B cell (primary cell): ENCODE measurements at regions not wholly inside any gene's neighbourhood (a gene's known extent, or its start where the extent isn't known, plus 50 kb on each side); places are given as distances from the start of the nearest gene placed in this dataset.

Source experiments
- ATAC-seq: fragments of 200-7000 bp; cut with Tn5 transposase; one replicate; pipeline ENCODE4 v1.10.0; 2021; ENCODE audit warnings: low read depth, mild to moderate bottlenecking, moderate number of reproducible peaks, moderate library complexity
- CTCF ChIA-PET: fragments of 350-600 bp; sonication (Branson Sonifier 250); formaldehyde crosslinking; loops from one replicate; lab custom pipeline; 2021; ENCODE audit warnings: antibody characterized with exemption, inconsistent platforms; lab: Charles Lee
- POLR2A ChIA-PET: fragments of 350-600 bp; sonication (Branson Sonifier 250); formaldehyde crosslinking; loops from one replicate; lab custom pipeline; 2021; ENCODE audit warnings: antibody characterized with exemption; lab: Charles Lee
- DNase-seq: peaks from one replicate; pipeline ENCODE4 v3.0.0; 2013
- H2AFZ ChIP-seq: 2 replicates; pipeline ENCODE4 v1.6.1; 2012; ENCODE audit warnings: mild to moderate bottlenecking, low read depth, low read length; ENCODE audit not compliant: insufficient read depth, poor library complexity, severe bottlenecking
- H3K27ac ChIP-seq, 2 donors: 1 replicate in 1 of 2; 2 replicates in 1 of 2; pipeline ENCODE4 v1.5.1; 2012 to 2013; ENCODE audit warnings: low read length in 2 of 2, mild to moderate bottlenecking in 2 of 2, moderate library complexity in 1 of 2
- H3K27me3 ChIP-seq, 4 experiments: fragments of 200-600 bp in 1 of 4; sonication (generic) in 1 of 4; replicated peaks in 1 of 4; 1 replicate in 2 of 4; 2 replicates in 2 of 4; pipeline versions ENCODE4 v1.6.1 to v1.7.0; 2013 to 2016; ENCODE audit warnings: low read length in 3 of 4, mild to moderate bottlenecking in 2 of 4, mixed read lengths in 1 of 4, moderate library complexity in 1 of 4; ENCODE audit not compliant: insufficient read depth in 4 of 4, control insufficient read depth in 3 of 4; ENCODE audit errors: control extremely low read depth in 1 of 4
- H3K36me3 ChIP-seq, 2 experiments: replicated peaks in 1 of 2; 1 replicate in 1 of 2; 2 replicates in 1 of 2; pipeline versions ENCODE4 v1.6.1 to v1.7.1; 2013; ENCODE audit warnings: low read length in 1 of 2; ENCODE audit not compliant: insufficient read depth in 2 of 2, control insufficient read depth in 1 of 2; ENCODE audit errors: control extremely low read depth in 1 of 2, extremely low read depth in 1 of 2
- H3K4me1 ChIP-seq, 2 donors: fragments of 200-600 bp in 1 of 2; sonication (generic) in 1 of 2; 1 replicate in 1 of 2; 2 replicates in 1 of 2; pipeline versions ENCODE4 v1.5.1 to v1.6.1; 2013 to 2017; ENCODE audit warnings: low read length in 2 of 2; ENCODE audit not compliant: control insufficient read depth in 2 of 2, insufficient read depth in 2 of 2
- H3K4me2 ChIP-seq: replicated peaks from 2 replicates; pipeline ENCODE3; 2012; ENCODE audit warnings: mild to moderate bottlenecking, low read depth, low read length; ENCODE audit not compliant: poor library complexity, severe bottlenecking
- H3K4me3 ChIP-seq, 5 experiments: fragments of 200-600 bp in 1 of 5; sonication (generic) in 1 of 5; 1 replicate in 3 of 5; 2 replicates in 2 of 5; pipeline versions ENCODE4 v1.5.1 to v1.7.0; 2011 to 2016; ENCODE audit warnings: low read length in 4 of 5, mild to moderate bottlenecking in 4 of 5, low read depth in 2 of 5, control low read depth in 1 of 5, moderate library complexity in 1 of 5; ENCODE audit not compliant: insufficient read depth in 1 of 5; ENCODE audit errors: control extremely low read depth in 1 of 5, extremely low read depth in 1 of 5
- H3K79me2 ChIP-seq: fragments of 200-600 bp; sonication (generic); one replicate; pipeline ENCODE4 v1.6.0; 2016; ENCODE audit warnings: low read length; ENCODE audit not compliant: control insufficient read depth, insufficient read depth
- H3K9ac ChIP-seq: fragments of 200-600 bp; sonication (generic); 2 replicates; pipeline ENCODE4 v1.6.1; 2017; ENCODE audit warnings: mild to moderate bottlenecking, low read length, moderate library complexity
- H3K9me3 ChIP-seq, 3 donors: one replicate each; pipeline versions ENCODE4 v1.6.1 to v1.7.1; 2013; ENCODE audit warnings: low read length in 2 of 3; ENCODE audit not compliant: control insufficient read depth in 2 of 3, insufficient read depth in 1 of 3; ENCODE audit errors: control extremely low read depth in 1 of 3
- H4K20me1 ChIP-seq: 2 replicates; pipeline ENCODE4 v1.6.0; 2012; ENCODE audit warnings: mild to moderate bottlenecking, low read length; ENCODE audit not compliant: insufficient read depth, control insufficient read depth, poor library complexity, severe bottlenecking
- H3K27ac Mint-ChIP-seq: one replicate; pipeline ENCODE4 v1.8.0; 2021; ENCODE audit warnings: mixed read lengths
- H3K27me3 Mint-ChIP-seq: one replicate; pipeline ENCODE4 v1.8.0; 2021; ENCODE audit warnings: mixed read lengths
- H3K4me1 Mint-ChIP-seq: one replicate; pipeline ENCODE4 v1.8.0; 2021; ENCODE audit warnings: mixed read lengths
- H3K4me3 Mint-ChIP-seq: one replicate; pipeline ENCODE4 v1.8.0; 2021; ENCODE audit warnings: mixed read lengths
- H3K9me3 Mint-ChIP-seq: one replicate; pipeline ENCODE4 v1.8.0; 2022; ENCODE audit warnings: mixed read lengths; ENCODE audit not compliant: insufficient read depth
- CTCF ChIP-seq: fragments of 200-600 bp; IDR thresholded peaks from one replicate; pipeline ENCODE4 v1.8.0; 2022; ENCODE audit warnings: antibody characterized with exemption, mild to moderate bottlenecking
- EZH2 ChIP-seq: IDR thresholded peaks from 2 replicates; pipeline ENCODE4 v1.6.1; 2012; ENCODE audit warnings: borderline replicate concordance, low read depth, mild to moderate bottlenecking, moderate library complexity, low read length; ENCODE audit not compliant: insufficient read depth, poor library complexity, severe bottlenecking
- WGBS: methylation state at CpG from one replicate; pipeline ENCODE4 v1.1.5; 2013; ENCODE audit warnings: missing lambda C conversion rate; ENCODE audit not compliant: insufficient coverage; 5-methylcytosine and 5-hydroxymethylcytosine counted together
- intact Hi-C: fragments of 100-400 bp; cut with micrococcal nuclease; formaldehyde crosslinking; loops from one replicate; pipeline ENCODE4 v1.10.0; 2022

- Histone ChIP-seq H3K27me3 (no peaks in the 10 kb centered on the region), H3K4me3 (no peak overlapping the region), H3K79me2 (no peaks in the 10 kb centered on the region), H3K27ac (no peak overlapping the region), H3K9ac (no peak overlapping the region), H2AFZ (no peak overlapping the region), H3K4me2 (no peak overlapping the region), H4K20me1 (no peaks in the 10 kb centered on the region), H3K9me3 (peaks cover 0 to 10% (median 2%) of the 10 kb centered on the region in 3 donors), H3K36me3 (no peaks in the 10 kb centered on the region), H3K4me1 (no peaks in the 10 kb centered on the region)
- intact Hi-C loops: no loop called here
- Mint-ChIP-seq H3K4me1 (no peaks in the 10 kb centered on the region), H3K9me3 (no peaks in the 10 kb centered on the region), H3K4me3 (no peak overlapping the region), H3K27ac (no peak overlapping the region), H3K27me3 (no peaks in the 10 kb centered on the region)
- no peak for ATAC-seq
- no peak for DNase-seq
- ChIA-PET POLR2A (no interaction called here), CTCF (no interaction called here)
- TF ChIP-seq CTCF: no peak
- TF ChIP-seq EZH2: no peak
- 96% methylated on average over 7 of the region's 10 CpGs for WGBS
Measured at GRCh38 chr17:27157898-27158297, 136.0 kb upstream of the WSB1 start.

GRCh38 chr17:27158382-27158781 lies 135.5 kb upstream of the WSB1 start:
- Histone ChIP-seq H3K4me3 (no peak overlapping the region), H3K4me1 (no peaks in the 10 kb centered on the region), H3K9me3 (peaks cover 0 to 5% (median 0%) of the 10 kb centered on the region in 3 donors), H2AFZ (no peak overlapping the region), H4K20me1 (no peaks in the 10 kb centered on the region), H3K27me3 (no peaks in the 10 kb centered on the region), H3K9ac (no peak overlapping the region), H3K79me2 (no peaks in the 10 kb centered on the region), H3K4me2 (no peak overlapping the region), H3K27ac (no peak overlapping the region), H3K36me3 (no peaks in the 10 kb centered on the region)
- H3K9me3 Mint-ChIP-seq: no peaks in the 10 kb centered on the region
- DNase-seq (no peak), ATAC-seq (no peak)
- no peaks in the 10 kb centered on the region for H3K27me3 Mint-ChIP-seq
- intact Hi-C loops: no loop called here
- TF ChIP-seq EZH2: no peak
- TF ChIP-seq CTCF: no peak
- ChIA-PET POLR2A (no interaction called here), CTCF (no interaction called here)
- no peak overlapping the region for H3K27ac Mint-ChIP-seq
- 92% methylated on average over 18 of the region's 18 CpGs for WGBS
- H3K4me1 Mint-ChIP-seq: no peaks in the 10 kb centered on the region
- no peak overlapping the region for H3K4me3 Mint-ChIP-seq
